ENCODE measurements at regions not wholly inside any gene's neighbourhood (a gene's known extent, or its start where the extent isn't known, plus 50 kb on each side); places are given as distances from the start of the nearest gene placed in this dataset.
"Not testable (repeated sequence)": the region's sequence is repeated elsewhere in the genome, so short reads cannot be mapped to it uniquely, and the experiment has no call there.

GRCh38 chr15:96184297-96184696 is 146.2 kb upstream of the NR2F2 start:
- DNase-seq, result no peak

GRCh38 chr15:96186105-96186504 is 144.4 kb upstream of the NR2F2 start:
- DNase-seq, result no peak

- DNase-seq, result no peak
These were observed 142.9 kb upstream of the NR2F2 start for GRCh38 chr15:96187341-96188305.

GRCh38 chr15:96197721-96198120 is 132.8 kb upstream of the NR2F2 start:
- DNase-seq, result no peak

DNA sequence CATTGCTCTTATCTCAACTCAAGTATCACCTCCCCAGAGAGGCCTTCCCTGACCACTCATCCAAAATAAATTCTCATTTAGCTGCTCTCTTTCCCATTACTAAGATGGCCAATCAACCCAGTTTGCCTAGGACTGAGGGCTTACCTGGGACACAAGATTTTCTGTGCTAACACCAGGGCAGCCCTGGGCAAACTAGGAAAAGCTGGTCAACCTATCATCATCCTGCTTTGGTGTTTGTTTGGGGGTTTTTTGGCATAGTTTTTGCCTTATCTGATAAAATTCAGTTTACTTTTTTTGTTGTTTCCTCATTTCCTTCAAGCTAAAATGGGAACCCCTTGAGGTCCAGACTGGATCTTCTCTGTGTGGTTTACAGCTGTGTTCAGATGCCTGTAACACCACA is 131.4 kb upstream of the NR2F2 start:
- no peak for DNase-seq

GRCh38 chr15:96200357-96200967 is 130.0 kb upstream of the NR2F2 start:
- DNase-seq, result no peak

- no peak for DNase-seq
These were observed 128.8 kb upstream of the NR2F2 start for GRCh38 chr15:96201696-96202095.

GRCh38 chr15:96205588-96205987 is 124.9 kb upstream of the NR2F2 start:
- not testable (repeated sequence) for DNase-seq

GRCh38 chr15:96207377-96208006 is 123.0 kb upstream of the NR2F2 start:
- DNase-seq, result no peak

GRCh38 chr15:96209285-96209735 is 121.2 kb upstream of the NR2F2 start:
- no peak for DNase-seq

DNA sequence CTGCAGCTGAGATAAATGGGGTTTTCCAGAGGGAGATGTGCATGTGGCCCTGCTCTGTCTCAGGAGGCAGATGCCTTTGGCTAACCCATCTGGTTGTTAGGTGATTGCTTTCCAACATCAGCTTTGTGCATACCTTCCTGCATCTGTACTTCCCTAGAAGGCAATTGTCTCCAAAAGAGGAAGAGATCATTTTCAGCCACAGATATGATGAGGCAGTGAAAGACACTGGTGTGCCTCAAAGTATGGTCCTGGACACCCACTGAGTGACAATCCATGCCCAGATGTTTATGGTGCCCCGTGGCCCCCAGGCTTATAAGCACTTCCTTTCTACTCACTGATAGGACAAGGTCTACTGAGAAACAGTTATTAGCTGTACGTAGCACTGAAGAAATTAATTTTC is 117.5 kb upstream of the NR2F2 start:
- no peak for DNase-seq

DNA sequence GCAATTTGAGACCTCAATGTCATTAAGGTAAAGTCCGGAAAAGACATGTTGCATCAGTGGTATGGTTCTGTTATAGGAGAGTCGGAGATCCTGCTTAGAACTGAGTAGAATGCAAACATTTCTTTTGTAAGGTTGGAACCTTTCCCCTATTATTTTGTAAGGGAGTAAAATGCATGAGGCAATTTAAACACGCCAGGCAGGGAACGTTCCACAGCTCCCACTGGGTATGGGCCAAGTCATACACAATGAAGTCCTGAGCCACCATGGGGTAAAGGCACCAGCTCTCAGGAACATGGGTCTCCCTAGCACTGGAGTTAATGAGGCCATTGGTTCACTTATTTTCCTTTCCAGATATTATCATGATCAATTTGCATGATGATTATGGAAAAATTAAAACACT is 116.6 kb upstream of the NR2F2 start:
- DNase-seq, result no peak

- not testable (repeated sequence) for DNase-seq
These were observed 114.0 kb upstream of the NR2F2 start for GRCh38 chr15:96216481-96216880.

- no peak for DNase-seq
These were observed 112.5 kb upstream of the NR2F2 start for GRCh38 chr15:96217983-96218382.

DNA sequence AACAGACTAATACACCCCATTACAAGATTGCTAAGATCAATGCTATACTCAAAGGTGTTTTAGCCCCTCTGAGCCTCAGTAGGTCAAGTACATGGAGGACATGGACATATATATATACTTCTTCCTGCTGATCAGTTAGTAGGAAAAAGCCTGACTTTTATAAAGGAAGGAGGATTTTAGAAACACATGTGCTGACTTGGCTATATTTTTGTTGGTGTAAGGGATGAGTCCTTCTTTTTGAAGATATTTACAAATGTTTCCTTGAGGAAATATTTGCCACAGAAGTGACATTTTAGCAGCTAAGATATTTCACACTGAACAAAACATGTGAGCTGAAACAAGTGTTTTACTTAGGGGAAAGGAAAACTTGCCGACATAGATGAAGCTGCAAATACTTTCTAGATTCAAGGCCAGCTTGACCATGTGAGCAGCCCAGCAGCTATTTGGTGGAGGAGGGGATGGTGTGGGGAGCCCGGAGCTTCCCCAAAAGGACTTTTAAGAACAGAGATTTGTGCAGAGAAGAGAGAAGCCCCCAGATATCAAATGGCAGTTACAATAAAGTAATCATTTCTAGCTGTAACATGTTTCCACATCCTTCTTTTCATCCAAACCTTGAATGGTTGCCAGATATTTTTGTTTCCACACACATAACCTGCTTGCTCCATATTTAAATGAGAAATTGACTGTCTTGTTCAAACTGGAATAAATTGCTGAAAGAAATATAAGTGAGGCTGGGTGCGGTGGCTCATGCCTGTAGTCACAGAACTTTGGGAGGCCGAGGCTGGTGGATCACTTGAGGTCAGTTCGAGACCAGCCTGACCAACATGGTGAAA is 111.7 kb upstream of the NR2F2 start:
- no peak for DNase-seq

DNA sequence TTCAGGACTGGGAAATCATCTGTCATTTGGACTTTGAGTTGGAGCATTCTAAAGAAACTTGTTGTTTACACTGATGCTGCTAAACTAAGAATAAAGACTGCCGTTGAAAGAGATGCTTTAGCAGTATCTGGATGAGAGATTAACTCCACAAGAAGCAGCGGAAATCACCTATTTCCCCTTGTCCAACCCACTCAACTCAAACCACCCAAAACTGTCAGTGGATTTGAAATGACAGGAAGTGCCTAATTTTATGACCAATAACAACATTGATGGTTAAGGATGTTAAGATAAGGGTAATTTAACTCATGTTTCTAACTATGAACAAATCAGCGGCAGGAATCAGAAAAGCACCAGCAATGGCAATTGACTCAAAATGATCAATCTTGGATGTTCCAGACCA is 110.8 kb upstream of the NR2F2 start:
- no peak for DNase-seq

DNA sequence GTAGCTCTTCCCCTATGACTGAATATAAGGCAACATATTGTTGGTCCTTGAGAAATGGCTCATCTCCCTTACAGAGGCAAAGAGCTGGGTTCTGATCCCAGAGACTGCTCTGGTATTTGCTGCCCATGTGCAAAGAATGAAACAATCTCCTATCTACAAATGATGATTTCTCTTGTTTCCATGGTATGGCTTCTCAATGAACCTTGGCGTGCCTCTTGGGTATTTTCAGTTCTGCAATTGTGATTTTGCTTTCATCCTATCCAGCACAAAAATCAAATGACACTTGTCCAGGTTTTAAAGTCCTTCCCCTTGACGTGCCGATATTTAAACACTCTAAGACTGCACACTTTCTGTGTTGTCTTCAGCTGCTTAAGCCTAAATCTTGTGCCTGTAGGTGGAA is 109.8 kb upstream of the NR2F2 start:
- no peak for DNase-seq

DNA sequence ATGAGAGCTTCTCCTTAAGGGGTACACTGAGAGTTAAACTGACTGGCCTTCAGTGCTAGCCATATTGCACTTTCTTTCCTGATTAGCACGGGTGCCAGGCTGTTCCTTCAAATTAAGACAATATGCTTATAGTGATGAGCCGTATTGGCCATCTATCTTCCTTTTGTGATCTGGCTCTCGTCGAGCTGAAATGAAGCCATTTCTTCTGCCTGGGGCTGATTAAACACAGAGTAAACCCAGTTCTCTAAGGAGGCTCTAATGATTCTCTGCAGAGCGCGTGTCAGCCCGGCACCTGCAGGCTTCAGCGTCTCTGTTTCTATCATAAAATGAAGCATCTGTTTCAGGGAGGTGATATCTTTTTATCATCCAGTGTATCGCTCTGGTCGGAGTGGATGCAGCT is 107.5 kb upstream of the NR2F2 start:
- DNase-seq, result no peak

GRCh38 chr15:96223939-96224338 is 106.6 kb upstream of the NR2F2 start:
- DNase-seq, result no peak

DNA sequence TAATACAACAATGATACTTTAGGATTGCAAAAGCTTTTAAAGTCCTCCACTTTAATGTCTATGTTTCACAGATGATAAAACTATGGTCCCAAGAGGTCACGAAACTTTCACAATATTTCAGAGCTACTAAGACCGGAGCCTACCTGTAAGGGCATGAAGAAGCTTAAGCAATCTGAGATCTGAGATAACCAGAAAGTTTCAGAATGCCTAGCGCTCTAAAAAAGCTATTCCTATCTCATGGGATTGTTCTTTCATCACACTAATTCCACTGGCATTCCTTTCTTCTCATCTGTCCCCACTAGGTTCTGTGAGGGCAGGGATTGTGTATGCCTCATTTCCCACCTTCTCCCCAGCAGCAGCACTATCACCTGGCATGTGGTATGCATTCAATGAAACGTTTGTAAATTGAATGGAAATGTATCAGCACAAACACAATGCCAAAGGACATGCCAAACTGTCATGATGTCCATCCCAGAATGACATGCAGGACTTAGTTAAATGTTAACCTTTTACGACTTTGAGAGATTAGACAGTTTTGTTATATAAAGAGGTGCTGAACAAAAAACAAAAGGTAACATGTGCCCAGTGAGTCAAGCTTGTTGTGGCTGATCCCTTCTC is 104.7 kb upstream of the NR2F2 start:
- DNase-seq, result no peak
